ENCODE measurements at regions not wholly inside any gene's neighbourhood (a gene's known extent, or its start where the extent isn't known, plus 50 kb on each side); places are given as distances from the start of the nearest gene placed in this dataset.

GRCh38 chr10:61839916-61840315 lies 61.6 kb upstream of the ARID5B start:
- Histone ChIP-seq H3K4me1 (ENCODE audit: control insufficient read depth, insufficient read depth, low read length) (no peaks in the 10 kb centered on the region), H3K4me3 (ENCODE audit: low read depth, low read length) (no peak overlapping the region), H3K9me3 (ENCODE audit: control insufficient read depth, insufficient read depth, low read length) (no peaks in the 10 kb centered on the region), H3K27ac (ENCODE audit: low read depth, low read length) (no peak overlapping the region), H3K27me3 (ENCODE audit: control insufficient read depth, insufficient read depth, low read length) (no peaks in the 10 kb centered on the region), H3K36me3 (ENCODE audit: control insufficient read depth, insufficient read depth, low read length) (no peaks in the 10 kb centered on the region)
- no peak for DNase-seq (ENCODE audit: low read depth in 4 of 6, low spot score in 6 of 6)
- no CpG with 5 or more reads among the region's 3 CpGs for WGBS (ENCODE audit: insufficient coverage)

- no peaks in the 10 kb centered on the region for H3K4me1 ChIP-seq (ENCODE audit: control insufficient read depth, insufficient read depth, low read length)
- no peaks in the 10 kb centered on the region for H3K9me3 ChIP-seq (ENCODE audit: control insufficient read depth, insufficient read depth, low read length)
- H3K4me3 ChIP-seq (ENCODE audit: low read depth, low read length): no peak overlapping the region
- DNase-seq (ENCODE audit: low read depth in 4 of 6, low spot score in 6 of 6): no peak
- H3K36me3 ChIP-seq (ENCODE audit: control insufficient read depth, insufficient read depth, low read length): no peaks in the 10 kb centered on the region
- H3K27me3 ChIP-seq (ENCODE audit: control insufficient read depth, insufficient read depth, low read length): no peaks in the 10 kb centered on the region
- 100% methylated on average over 2 of the region's 4 CpGs for WGBS (ENCODE audit: insufficient coverage)
- H3K27ac ChIP-seq (ENCODE audit: low read depth, low read length): no peak overlapping the region
Observed at GRCh38 chr10:61840403-61840802, 61.1 kb upstream of the ARID5B start.

GRCh38 chr10:61841338-61841875 lies 60.1 kb upstream of the ARID5B start:
- no peak overlapping the region for H3K4me3 ChIP-seq (ENCODE audit: low read depth, low read length)
- no peaks in the 10 kb centered on the region for H3K4me1 ChIP-seq (ENCODE audit: control insufficient read depth, insufficient read depth, low read length)
- no peak overlapping the region for H3K27ac ChIP-seq (ENCODE audit: low read depth, low read length)
- no peaks in the 10 kb centered on the region for H3K27me3 ChIP-seq (ENCODE audit: control insufficient read depth, insufficient read depth, low read length)
- H3K9me3 ChIP-seq (ENCODE audit: control insufficient read depth, insufficient read depth, low read length): no peaks in the 10 kb centered on the region
- no peak for DNase-seq (ENCODE audit: low read depth in 4 of 6, low spot score in 6 of 6)
- H3K36me3 ChIP-seq (ENCODE audit: control insufficient read depth, insufficient read depth, low read length): no peaks in the 10 kb centered on the region

- no peaks in the 10 kb centered on the region for H3K27me3 ChIP-seq (ENCODE audit: control insufficient read depth, insufficient read depth, low read length)
- no peak overlapping the region for H3K27ac ChIP-seq (ENCODE audit: low read depth, low read length)
- 83% methylated on average over 1 of the region's 4 CpGs for WGBS (ENCODE audit: insufficient coverage)
- no peaks in the 10 kb centered on the region for H3K9me3 ChIP-seq (ENCODE audit: control insufficient read depth, insufficient read depth, low read length)
- DNase-seq (ENCODE audit: low read depth in 4 of 6, low spot score in 6 of 6): no peak
- no peaks in the 10 kb centered on the region for H3K4me1 ChIP-seq (ENCODE audit: control insufficient read depth, insufficient read depth, low read length)
- no peak overlapping the region for H3K4me3 ChIP-seq (ENCODE audit: low read depth, low read length)
- no peaks in the 10 kb centered on the region for H3K36me3 ChIP-seq (ENCODE audit: control insufficient read depth, insufficient read depth, low read length)
Observed at GRCh38 chr10:61842755-61843497, 58.6 kb upstream of the ARID5B start.

- DNase-seq (ENCODE audit: low read depth in 4 of 6, low spot score in 6 of 6): no peak
- Histone ChIP-seq H3K9me3 (ENCODE audit: control insufficient read depth, insufficient read depth, low read length) (no peaks in the 10 kb centered on the region), H3K4me3 (ENCODE audit: low read depth, low read length) (no peak overlapping the region), H3K27me3 (ENCODE audit: control insufficient read depth, insufficient read depth, low read length) (no peaks in the 10 kb centered on the region), H3K4me1 (ENCODE audit: control insufficient read depth, insufficient read depth, low read length) (no peaks in the 10 kb centered on the region), H3K36me3 (ENCODE audit: control insufficient read depth, insufficient read depth, low read length) (no peaks in the 10 kb centered on the region), H3K27ac (ENCODE audit: low read depth, low read length) (no peak overlapping the region)
- no CpG with 5 or more reads among the region's 4 CpGs for WGBS (ENCODE audit: insufficient coverage)
Observed at GRCh38 chr10:61844116-61844822, 57.2 kb upstream of the ARID5B start.

- no peaks in the 10 kb centered on the region for H3K9me3 ChIP-seq (ENCODE audit: control insufficient read depth, insufficient read depth, low read length)
- H3K4me1 ChIP-seq (ENCODE audit: control insufficient read depth, insufficient read depth, low read length): no peaks in the 10 kb centered on the region
- no peak overlapping the region for H3K27ac ChIP-seq (ENCODE audit: low read depth, low read length)
- no peak for DNase-seq (ENCODE audit: low read depth in 4 of 6, low spot score in 6 of 6)
- H3K27me3 ChIP-seq (ENCODE audit: control insufficient read depth, insufficient read depth, low read length): no peaks in the 10 kb centered on the region
- 60% methylated on average over 1 of the region's 2 CpGs for WGBS (ENCODE audit: insufficient coverage)
- H3K36me3 ChIP-seq (ENCODE audit: control insufficient read depth, insufficient read depth, low read length): no peaks in the 10 kb centered on the region
- no peak overlapping the region for H3K4me3 ChIP-seq (ENCODE audit: low read depth, low read length)
Observed at GRCh38 chr10:61845196-61845949, 56.1 kb upstream of the ARID5B start.

GRCh38 chr10:61845950-61846268 lies 55.6 kb upstream of the ARID5B start:
- no peak for DNase-seq (ENCODE audit: low read depth in 4 of 6, low spot score in 6 of 6)
- Histone ChIP-seq H3K9me3 (ENCODE audit: control insufficient read depth, insufficient read depth, low read length) (no peaks in the 10 kb centered on the region), H3K27me3 (ENCODE audit: control insufficient read depth, insufficient read depth, low read length) (no peaks in the 10 kb centered on the region), H3K4me1 (ENCODE audit: control insufficient read depth, insufficient read depth, low read length) (no peaks in the 10 kb centered on the region), H3K27ac (ENCODE audit: low read depth, low read length) (no peak overlapping the region), H3K36me3 (ENCODE audit: control insufficient read depth, insufficient read depth, low read length) (no peaks in the 10 kb centered on the region), H3K4me3 (ENCODE audit: low read depth, low read length) (no peak overlapping the region)
- WGBS (ENCODE audit: insufficient coverage): 73% methylated on average over 4 of the region's 4 CpGs

GRCh38 chr10:61846370-61847031 lies 55.0 kb upstream of the ARID5B start:
- H3K27me3 ChIP-seq (ENCODE audit: control insufficient read depth, insufficient read depth, low read length): no peaks in the 10 kb centered on the region
- no peak overlapping the region for H3K4me3 ChIP-seq (ENCODE audit: low read depth, low read length)
- H3K9me3 ChIP-seq (ENCODE audit: control insufficient read depth, insufficient read depth, low read length): no peaks in the 10 kb centered on the region
- no peak overlapping the region for H3K27ac ChIP-seq (ENCODE audit: low read depth, low read length)
- 100% methylated on average over 2 of the region's 5 CpGs for WGBS (ENCODE audit: insufficient coverage)
- H3K4me1 ChIP-seq (ENCODE audit: control insufficient read depth, insufficient read depth, low read length): no peaks in the 10 kb centered on the region
- no peak for DNase-seq (ENCODE audit: low read depth in 4 of 6, low spot score in 6 of 6)
- no peaks in the 10 kb centered on the region for H3K36me3 ChIP-seq (ENCODE audit: control insufficient read depth, insufficient read depth, low read length)

GRCh38 chr10:61847087-61847486 lies 54.4 kb upstream of the ARID5B start:
- H3K36me3 ChIP-seq (ENCODE audit: control insufficient read depth, insufficient read depth, low read length): no peaks in the 10 kb centered on the region
- H3K9me3 ChIP-seq (ENCODE audit: control insufficient read depth, insufficient read depth, low read length): no peaks in the 10 kb centered on the region
- DNase-seq (ENCODE audit: low read depth in 4 of 6, low spot score in 6 of 6): no peak
- H3K4me1 ChIP-seq (ENCODE audit: control insufficient read depth, insufficient read depth, low read length): no peaks in the 10 kb centered on the region
- H3K27me3 ChIP-seq (ENCODE audit: control insufficient read depth, insufficient read depth, low read length): no peaks in the 10 kb centered on the region
- no peak overlapping the region for H3K27ac ChIP-seq (ENCODE audit: low read depth, low read length)
- no CpG with 5 or more reads among the region's 2 CpGs for WGBS (ENCODE audit: insufficient coverage)
- no peak overlapping the region for H3K4me3 ChIP-seq (ENCODE audit: low read depth, low read length)
